HEK293 (cell line): ENCODE measurements at regions not wholly inside any gene's neighbourhood (a gene's known extent, or its start where the extent isn't known, plus 50 kb on each side); places are given as distances from the start of the nearest gene placed in this dataset.

ENCODE experiments used
- FEZF1 ChIP-seq: fragments of 450-650 bp; formaldehyde crosslinking; IDR thresholded peaks from 2 replicates; pipeline ENCODE4 v1.5.1; 2016; ENCODE audit warnings: missing biosample characterization, missing genetic modification characterization
- KLF10 ChIP-seq: fragments of 450-650 bp; IDR thresholded peaks from 2 replicates; pipeline ENCODE4 v1.5.1; 2018; ENCODE audit warnings: missing biosample characterization, mild to moderate bottlenecking, missing genetic modification characterization
- KLF7 ChIP-seq: fragments of 450-650 bp; formaldehyde crosslinking; IDR thresholded peaks from 2 replicates; pipeline ENCODE4 v1.5.1; 2016; ENCODE audit warnings: missing biosample characterization, missing genetic modification characterization, borderline replicate concordance
- REPIN1 ChIP-seq: fragments of 450-650 bp; formaldehyde crosslinking; IDR thresholded peaks from 2 replicates; pipeline ENCODE4 v1.5.1; 2017; ENCODE audit warnings: missing biosample characterization, missing genetic modification characterization, low read depth
- ZBTB1 ChIP-seq: fragments of 450-650 bp; formaldehyde crosslinking; IDR thresholded peaks from 2 replicates; pipeline ENCODE4 v1.5.1; 2016; ENCODE audit warnings: missing biosample characterization, missing genetic modification characterization
- ZNF600 ChIP-seq: fragments of 450-650 bp; formaldehyde crosslinking; IDR thresholded peaks from 2 replicates; pipeline ENCODE4 v1.5.1; 2016; ENCODE audit warnings: missing biosample characterization, missing genetic modification characterization
- TF ChIP-seq, protein P1 (sequence below): fragments of 450-650 bp; formaldehyde crosslinking; IDR thresholded peaks from 2 replicates; pipeline ENCODE4 v1.5.1; 2016; ENCODE audit warnings: missing biosample characterization, missing genetic modification characterization
- TF ChIP-seq, protein P2 (sequence below): fragments of 450-650 bp; formaldehyde crosslinking; IDR thresholded peaks from 2 replicates; pipeline ENCODE4 v1.5.1; 2016; ENCODE audit warnings: missing biosample characterization, missing genetic modification characterization
- TF ChIP-seq, protein P3 (sequence below): fragments of 450-650 bp; formaldehyde crosslinking; IDR thresholded peaks from 2 replicates; pipeline ENCODE4 v1.5.1; 2016; ENCODE audit warnings: missing biosample characterization, missing genetic modification characterization, borderline replicate concordance
- TF ChIP-seq, protein P4 (sequence below): fragments of 450-650 bp; formaldehyde crosslinking; IDR thresholded peaks from 2 replicates; pipeline ENCODE4 v1.5.1; 2016; ENCODE audit warnings: missing biosample characterization, missing genetic modification characterization
- TF ChIP-seq, protein P5 (sequence below): fragments of 450-650 bp; formaldehyde crosslinking; conservative IDR thresholded peaks from 2 replicates; pipeline ENCODE4 v1.5.1; 2016; ENCODE audit warnings: low read depth, missing biosample characterization, missing genetic modification characterization
- TF ChIP-seq, protein P6 (sequence below): fragments of 450-650 bp; formaldehyde crosslinking; IDR thresholded peaks from 2 replicates; pipeline ENCODE4 v1.5.1; 2016; ENCODE audit warnings: missing biosample characterization, missing genetic modification characterization

DNA sequence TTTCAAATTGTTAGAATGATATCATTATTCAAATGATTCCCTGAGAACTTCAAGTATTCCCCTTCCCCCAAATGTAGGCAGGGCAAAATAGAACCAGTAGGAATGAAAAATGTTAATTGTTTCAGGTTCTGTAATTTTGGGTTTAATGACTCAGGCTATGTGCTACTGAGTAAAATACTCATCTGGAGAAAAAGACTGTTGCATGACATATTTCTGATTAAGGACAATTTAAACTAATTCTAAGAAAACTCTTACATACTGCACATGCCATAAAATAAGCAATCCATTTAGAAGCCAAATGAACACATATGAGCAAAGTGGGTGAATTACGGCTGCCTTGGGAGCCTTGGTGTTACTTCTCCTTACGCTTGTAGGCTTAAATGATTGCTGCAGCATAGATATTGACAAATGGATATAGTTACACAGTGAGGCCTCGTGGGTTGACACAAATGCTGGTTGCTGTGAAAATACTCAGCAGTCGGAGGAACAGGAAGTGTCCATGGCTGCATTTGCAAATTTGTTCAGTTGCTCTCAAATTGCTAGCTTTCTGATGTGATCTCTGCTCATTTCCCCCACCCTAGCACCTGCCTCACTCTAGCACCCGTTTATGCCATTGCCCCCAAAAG lies 174.9 kb upstream of the DMAC1 start:
- TF ChIP-seq, protein P1, sequence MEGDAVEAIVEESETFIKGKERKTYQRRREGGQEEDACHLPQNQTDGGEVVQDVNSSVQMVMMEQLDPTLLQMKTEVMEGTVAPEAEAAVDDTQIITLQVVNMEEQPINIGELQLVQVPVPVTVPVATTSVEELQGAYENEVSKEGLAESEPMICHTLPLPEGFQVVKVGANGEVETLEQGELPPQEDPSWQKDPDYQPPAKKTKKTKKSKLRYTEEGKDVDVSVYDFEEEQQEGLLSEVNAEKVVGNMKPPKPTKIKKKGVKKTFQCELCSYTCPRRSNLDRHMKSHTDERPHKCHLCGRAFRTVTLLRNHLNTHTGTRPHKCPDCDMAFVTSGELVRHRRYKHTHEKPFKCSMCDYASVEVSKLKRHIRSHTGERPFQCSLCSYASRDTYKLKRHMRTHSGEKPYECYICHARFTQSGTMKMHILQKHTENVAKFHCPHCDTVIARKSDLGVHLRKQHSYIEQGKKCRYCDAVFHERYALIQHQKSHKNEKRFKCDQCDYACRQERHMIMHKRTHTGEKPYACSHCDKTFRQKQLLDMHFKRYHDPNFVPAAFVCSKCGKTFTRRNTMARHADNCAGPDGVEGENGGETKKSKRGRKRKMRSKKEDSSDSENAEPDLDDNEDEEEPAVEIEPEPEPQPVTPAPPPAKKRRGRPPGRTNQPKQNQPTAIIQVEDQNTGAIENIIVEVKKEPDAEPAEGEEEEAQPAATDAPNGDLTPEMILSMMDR (tag by site-specific recombination), result no peak
- TF ChIP-seq KLF7 (tag by site-specific recombination) (no peak), FEZF1 (tag by site-specific recombination) (no peak), REPIN1 (tag by site-specific recombination) (no peak), ZBTB1 (tag by site-specific recombination) (no peak), ZNF600 (tag by site-specific recombination) (no peak), KLF10 (tag by site-specific recombination) (no peak)
- TF ChIP-seq, protein P2, sequence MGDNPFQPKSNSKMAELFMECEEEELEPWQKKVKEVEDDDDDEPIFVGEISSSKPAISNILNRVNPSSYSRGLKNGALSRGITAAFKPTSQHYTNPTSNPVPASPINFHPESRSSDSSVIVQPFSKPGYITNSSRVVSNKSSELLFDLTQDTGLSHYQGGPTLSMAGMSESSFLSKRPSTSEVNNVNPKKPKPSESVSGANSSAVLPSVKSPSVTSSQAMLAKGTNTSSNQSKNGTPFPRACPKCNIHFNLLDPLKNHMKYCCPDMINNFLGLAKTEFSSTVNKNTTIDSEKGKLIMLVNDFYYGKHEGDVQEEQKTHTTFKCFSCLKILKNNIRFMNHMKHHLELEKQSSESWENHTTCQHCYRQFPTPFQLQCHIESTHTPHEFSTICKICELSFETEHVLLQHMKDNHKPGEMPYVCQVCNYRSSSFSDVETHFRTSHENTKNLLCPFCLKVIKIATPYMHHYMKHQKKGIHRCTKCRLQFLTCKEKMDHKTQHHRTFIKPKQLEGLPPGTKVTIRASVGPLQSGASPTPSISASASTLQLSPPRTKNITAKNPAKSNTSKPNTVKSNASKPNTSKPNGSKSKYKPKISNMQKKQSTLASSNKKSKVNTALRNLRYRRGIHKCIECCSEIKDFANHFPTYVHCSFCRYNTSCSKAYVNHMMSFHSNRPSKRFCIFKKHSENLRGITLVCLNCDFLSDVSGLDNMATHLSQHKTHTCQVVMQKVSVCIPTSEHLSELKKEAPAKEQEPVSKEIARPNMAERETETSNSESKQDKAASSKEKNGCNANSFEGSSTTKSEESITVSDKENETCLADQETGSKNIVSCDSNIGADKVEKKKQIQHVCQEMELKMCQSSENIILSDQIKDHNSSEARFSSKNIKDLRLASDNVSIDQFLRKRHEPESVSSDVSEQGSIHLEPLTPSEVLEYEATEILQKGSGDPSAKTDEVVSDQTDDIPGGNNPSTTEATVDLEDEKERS (tag by site-specific recombination), result no peak
- TF ChIP-seq, protein P3, sequence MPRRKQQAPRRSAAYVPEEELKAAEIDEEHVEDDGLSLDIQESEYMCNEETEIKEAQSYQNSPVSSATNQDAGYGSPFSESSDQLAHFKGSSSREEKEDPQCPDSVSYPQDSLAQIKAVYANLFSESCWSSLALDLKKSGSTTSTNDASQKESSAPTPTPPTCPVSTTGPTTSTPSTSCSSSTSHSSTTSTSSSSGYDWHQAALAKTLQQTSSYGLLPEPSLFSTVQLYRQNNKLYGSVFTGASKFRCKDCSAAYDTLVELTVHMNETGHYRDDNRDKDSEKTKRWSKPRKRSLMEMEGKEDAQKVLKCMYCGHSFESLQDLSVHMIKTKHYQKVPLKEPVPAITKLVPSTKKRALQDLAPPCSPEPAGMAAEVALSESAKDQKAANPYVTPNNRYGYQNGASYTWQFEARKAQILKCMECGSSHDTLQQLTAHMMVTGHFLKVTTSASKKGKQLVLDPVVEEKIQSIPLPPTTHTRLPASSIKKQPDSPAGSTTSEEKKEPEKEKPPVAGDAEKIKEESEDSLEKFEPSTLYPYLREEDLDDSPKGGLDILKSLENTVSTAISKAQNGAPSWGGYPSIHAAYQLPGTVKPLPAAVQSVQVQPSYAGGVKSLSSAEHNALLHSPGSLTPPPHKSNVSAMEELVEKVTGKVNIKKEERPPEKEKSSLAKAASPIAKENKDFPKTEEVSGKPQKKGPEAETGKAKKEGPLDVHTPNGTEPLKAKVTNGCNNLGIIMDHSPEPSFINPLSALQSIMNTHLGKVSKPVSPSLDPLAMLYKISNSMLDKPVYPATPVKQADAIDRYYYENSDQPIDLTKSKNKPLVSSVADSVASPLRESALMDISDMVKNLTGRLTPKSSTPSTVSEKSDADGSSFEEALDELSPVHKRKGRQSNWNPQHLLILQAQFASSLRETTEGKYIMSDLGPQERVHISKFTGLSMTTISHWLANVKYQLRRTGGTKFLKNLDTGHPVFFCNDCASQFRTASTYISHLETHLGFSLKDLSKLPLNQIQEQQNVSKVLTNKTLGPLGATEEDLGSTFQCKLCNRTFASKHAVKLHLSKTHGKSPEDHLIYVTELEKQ (tag by site-specific recombination), result no peak
- TF ChIP-seq, protein P4, sequence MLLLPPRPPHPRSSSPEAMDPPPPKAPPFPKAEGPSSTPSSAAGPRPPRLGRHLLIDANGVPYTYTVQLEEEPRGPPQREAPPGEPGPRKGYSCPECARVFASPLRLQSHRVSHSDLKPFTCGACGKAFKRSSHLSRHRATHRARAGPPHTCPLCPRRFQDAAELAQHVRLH (tag by site-specific recombination), result no peak
- TF ChIP-seq, protein P5, sequence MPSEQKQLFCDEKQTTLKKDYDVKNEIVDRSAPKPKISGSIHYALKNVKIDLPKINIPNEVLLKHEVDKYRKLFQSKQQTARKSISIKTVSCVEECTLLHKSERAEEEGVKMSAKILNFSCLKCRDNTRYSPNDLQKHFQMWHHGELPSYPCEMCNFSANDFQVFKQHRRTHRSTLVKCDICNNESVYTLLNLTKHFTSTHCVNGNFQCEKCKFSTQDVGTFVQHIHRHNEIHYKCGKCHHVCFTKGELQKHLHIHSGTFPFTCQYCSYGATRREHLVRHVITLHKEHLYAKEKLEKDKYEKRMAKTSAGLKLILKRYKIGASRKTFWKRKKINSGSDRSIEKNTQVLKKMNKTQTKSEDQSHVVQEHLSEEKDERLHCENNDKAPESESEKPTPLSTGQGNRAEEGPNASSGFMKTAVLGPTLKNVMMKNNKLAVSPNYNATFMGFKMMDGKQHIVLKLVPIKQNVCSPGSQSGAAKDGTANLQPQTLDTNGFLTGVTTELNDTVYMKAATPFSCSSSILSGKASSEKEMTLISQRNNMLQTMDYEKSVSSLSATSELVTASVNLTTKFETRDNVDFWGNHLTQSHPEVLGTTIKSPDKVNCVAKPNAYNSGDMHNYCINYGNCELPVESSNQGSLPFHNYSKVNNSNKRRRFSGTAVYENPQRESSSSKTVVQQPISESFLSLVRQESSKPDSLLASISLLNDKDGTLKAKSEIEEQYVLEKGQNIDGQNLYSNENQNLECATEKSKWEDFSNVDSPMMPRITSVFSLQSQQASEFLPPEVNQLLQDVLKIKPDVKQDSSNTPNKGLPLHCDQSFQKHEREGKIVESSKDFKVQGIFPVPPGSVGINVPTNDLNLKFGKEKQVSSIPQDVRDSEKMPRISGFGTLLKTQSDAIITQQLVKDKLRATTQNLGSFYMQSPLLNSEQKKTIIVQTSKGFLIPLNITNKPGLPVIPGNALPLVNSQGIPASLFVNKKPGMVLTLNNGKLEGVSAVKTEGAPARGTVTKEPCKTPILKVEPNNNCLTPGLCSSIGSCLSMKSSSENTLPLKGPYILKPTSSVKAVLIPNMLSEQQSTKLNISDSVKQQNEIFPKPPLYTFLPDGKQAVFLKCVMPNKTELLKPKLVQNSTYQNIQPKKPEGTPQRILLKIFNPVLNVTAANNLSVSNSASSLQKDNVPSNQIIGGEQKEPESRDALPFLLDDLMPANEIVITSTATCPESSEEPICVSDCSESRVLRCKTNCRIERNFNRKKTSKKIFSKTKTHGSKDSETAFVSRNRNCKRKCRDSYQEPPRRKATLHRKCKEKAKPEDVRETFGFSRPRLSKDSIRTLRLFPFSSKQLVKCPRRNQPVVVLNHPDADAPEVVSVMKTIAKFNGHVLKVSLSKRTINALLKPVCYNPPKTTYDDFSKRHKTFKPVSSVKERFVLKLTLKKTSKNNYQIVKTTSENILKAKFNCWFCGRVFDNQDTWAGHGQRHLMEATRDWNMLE, result no peak
- TF ChIP-seq, protein P6, sequence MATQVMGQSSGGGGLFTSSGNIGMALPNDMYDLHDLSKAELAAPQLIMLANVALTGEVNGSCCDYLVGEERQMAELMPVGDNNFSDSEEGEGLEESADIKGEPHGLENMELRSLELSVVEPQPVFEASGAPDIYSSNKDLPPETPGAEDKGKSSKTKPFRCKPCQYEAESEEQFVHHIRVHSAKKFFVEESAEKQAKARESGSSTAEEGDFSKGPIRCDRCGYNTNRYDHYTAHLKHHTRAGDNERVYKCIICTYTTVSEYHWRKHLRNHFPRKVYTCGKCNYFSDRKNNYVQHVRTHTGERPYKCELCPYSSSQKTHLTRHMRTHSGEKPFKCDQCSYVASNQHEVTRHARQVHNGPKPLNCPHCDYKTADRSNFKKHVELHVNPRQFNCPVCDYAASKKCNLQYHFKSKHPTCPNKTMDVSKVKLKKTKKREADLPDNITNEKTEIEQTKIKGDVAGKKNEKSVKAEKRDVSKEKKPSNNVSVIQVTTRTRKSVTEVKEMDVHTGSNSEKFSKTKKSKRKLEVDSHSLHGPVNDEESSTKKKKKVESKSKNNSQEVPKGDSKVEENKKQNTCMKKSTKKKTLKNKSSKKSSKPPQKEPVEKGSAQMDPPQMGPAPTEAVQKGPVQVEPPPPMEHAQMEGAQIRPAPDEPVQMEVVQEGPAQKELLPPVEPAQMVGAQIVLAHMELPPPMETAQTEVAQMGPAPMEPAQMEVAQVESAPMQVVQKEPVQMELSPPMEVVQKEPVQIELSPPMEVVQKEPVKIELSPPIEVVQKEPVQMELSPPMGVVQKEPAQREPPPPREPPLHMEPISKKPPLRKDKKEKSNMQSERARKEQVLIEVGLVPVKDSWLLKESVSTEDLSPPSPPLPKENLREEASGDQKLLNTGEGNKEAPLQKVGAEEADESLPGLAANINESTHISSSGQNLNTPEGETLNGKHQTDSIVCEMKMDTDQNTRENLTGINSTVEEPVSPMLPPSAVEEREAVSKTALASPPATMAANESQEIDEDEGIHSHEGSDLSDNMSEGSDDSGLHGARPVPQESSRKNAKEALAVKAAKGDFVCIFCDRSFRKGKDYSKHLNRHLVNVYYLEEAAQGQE (tag by site-specific recombination), result no peak
